ENCODE measurements at regions not wholly inside any gene's neighbourhood (a gene's known extent, or its start where the extent isn't known, plus 50 kb on each side); places are given as distances from the start of the nearest gene placed in this dataset.

GRCh38 chr1:234899730-234900072 lies 228.9 kb downstream of the TOMM20 start:
- no peaks in the 10 kb centered on the region for H3K9me3 ChIP-seq (ENCODE audit: control insufficient read depth, insufficient read depth, low read depth, low read length)
- ATAC-seq (no peak), DNase-seq (ENCODE audit: low read depth, low spot score) (no peak)
- no TSS peak for BruUV-seq (replicated peaks)
- intact Hi-C loops (cut with micrococcal nuclease; ENCODE audit: unreplicated experiment), result no loop called here
- TF ChIP-seq TCF7L2 (IDR thresholded peaks at IDR 0.05; ENCODE audit: low read depth, low read length) (no peak), POLR2AphosphoS5 (IDR thresholded peaks at IDR 0.05; ENCODE audit: low read depth, low read length) (no peak), REST (IDR thresholded peaks at IDR 0.05; ENCODE audit: insufficient read depth in 1 of 2, low read depth in 2 of 2, low read length in 1 of 2) (no peak), CTCF (IDR thresholded peaks at IDR 0.05) (no peak), SIN3A (IDR thresholded peaks at IDR 0.05; ENCODE audit: borderline replicate concordance, insufficient read depth, low read depth, low read length) (no peak)
- H3K36me3 ChIP-seq (ENCODE audit: control insufficient read depth, insufficient read depth, low read length), result no peaks in the 10 kb centered on the region
- H3K27me3 ChIP-seq (ENCODE audit: control insufficient read depth, insufficient read depth, low read length), result no peaks in the 10 kb centered on the region
- POLR2A ChIA-PET, result no interaction called here
- H3K4me3 ChIP-seq (ENCODE audit: low read depth in 2 of 2, low read length in 2 of 2), result no peak overlapping the region
- peaks cover 24% of the 10 kb centered on the region for H3K4me1 ChIP-seq (ENCODE audit: control insufficient read depth, insufficient read depth, low read length)
- H3K27ac ChIP-seq (ENCODE audit: low read length), result peak overlapping the region; percentile 81
- in situ Hi-C loops (cut with HindIII; ENCODE audit: low pct_unique_long_range_greater_than_20kb, low sequenced_read_pairs), result no loop called here
- CTCF ChIA-PET, result interaction anchor here (0.6 kb wide), 1 partner anchor 295 kb away, joined by 3 read pairs; no protein-coding TSS in a partner anchor

GRCh38 chr1:234899041-234899729 lies 229.5 kb downstream of the TOMM20 start:
- CTCF ChIA-PET, result interaction anchor here (0.6 kb wide), 1 partner anchor 295 kb away, joined by 3 read pairs; no protein-coding TSS in a partner anchor
- DNase-seq (ENCODE audit: low read depth, low spot score), result no peak
- Histone ChIP-seq H3K27ac (ENCODE audit: low read length) (peak overlapping the region; percentile 81), H3K4me3 (ENCODE audit: low read depth in 2 of 2, low read length in 2 of 2) (no peak overlapping the region), H3K36me3 (ENCODE audit: control insufficient read depth, insufficient read depth, low read length) (no peaks in the 10 kb centered on the region), H3K27me3 (ENCODE audit: control insufficient read depth, insufficient read depth, low read length) (no peaks in the 10 kb centered on the region), H3K4me1 (ENCODE audit: control insufficient read depth, insufficient read depth, low read length) (peaks cover 24% of the 10 kb centered on the region), H3K9me3 (ENCODE audit: control insufficient read depth, insufficient read depth, low read depth, low read length) (no peaks in the 10 kb centered on the region)
- in situ Hi-C loops (cut with HindIII; ENCODE audit: low pct_unique_long_range_greater_than_20kb, low sequenced_read_pairs) (no loop called here), intact Hi-C loops (cut with micrococcal nuclease; ENCODE audit: unreplicated experiment) (no loop called here)
- no TSS peak for BruUV-seq (replicated peaks)
- POLR2A ChIA-PET, result no interaction called here
- TF ChIP-seq POLR2AphosphoS5 (IDR thresholded peaks at IDR 0.05; ENCODE audit: low read depth, low read length) (no peak), SIN3A (IDR thresholded peaks at IDR 0.05; ENCODE audit: borderline replicate concordance, insufficient read depth, low read depth, low read length) (no peak), TCF7L2 (IDR thresholded peaks at IDR 0.05; ENCODE audit: low read depth, low read length) (no peak), REST (IDR thresholded peaks at IDR 0.05; ENCODE audit: insufficient read depth in 1 of 2, low read depth in 2 of 2, low read length in 1 of 2) (no peak)
- ATAC-seq, result peak; percentile 60

Measured in Panc1 (cell line).